GM23248 (cell line): ENCODE measurements at regions not wholly inside any gene's neighbourhood (a gene's known extent, or its start where the extent isn't known, plus 50 kb on each side); places are given as distances from the start of the nearest gene placed in this dataset.

Experiments
- EZH2 ChIP-seq: fragments of 200-600 bp; sonication (generic); IDR thresholded peaks from 2 replicates; pipeline ENCODE4 v1.6.1; 2018; ENCODE audit warnings: antibody characterized with exemption, mild to moderate bottlenecking; ENCODE audit not compliant: insufficient read depth, poor library complexity, severe bottlenecking
- EZH2phosphoT487 ChIP-seq: fragments of 200-600 bp; sonication (generic); IDR thresholded peaks from 2 replicates; pipeline ENCODE4 v1.6.1; 2018; ENCODE audit warnings: antibody characterized with exemption, moderate library complexity, mild to moderate bottlenecking, low read depth; ENCODE audit not compliant: insufficient read depth

- TF ChIP-seq EZH2: no peak
- no peak for TF ChIP-seq EZH2phosphoT487
Measured at GRCh38 chr7:41116337-41116736, 586.6 kb downstream of the INHBA start.
